Stimulated activated CD8-positive, alpha-beta memory T cell treated with anti-CD3 and anti-CD28 coated beads, Interleukin-2, amount 100 ng/mL, for 48 hours (primary cell): ENCODE measurements at regions not wholly inside any gene's neighbourhood (a gene's known extent, or its start where the extent isn't known, plus 50 kb on each side); places are given as distances from the start of the nearest gene placed in this dataset.
"Not testable (repeated sequence)": the region's sequence is repeated elsewhere in the genome, so short reads cannot be mapped to it uniquely, and the experiment has no call there.

Experiments used
- DNase-seq, 2 donors: peaks; one replicate each; pipeline ENCODE4 v3.0.0-alpha.2; 2020; ENCODE audit warnings: low read depth in 2 of 2

- DNase-seq = not testable (repeated sequence)
These were observed 1006.2 kb upstream of the KCND2 start for GRCh38 chr7:119266790-119267189.

- peak in 1 of 2 donors; percentile 1 for DNase-seq
These were observed 1002.9 kb upstream of the KCND2 start for GRCh38 chr7:119270045-119270464.

GRCh38 chr7:119270644-119271043 is 1002.3 kb upstream of the KCND2 start:
- DNase-seq = no peak

GRCh38 chr7:119271147-119271779 is 1001.7 kb upstream of the KCND2 start:
- DNase-seq = no peak

GRCh38 chr7:119281181-119281846 is 991.7 kb upstream of the KCND2 start:
- no peak for DNase-seq

- DNase-seq = no peak
These were observed 989.6 kb upstream of the KCND2 start for GRCh38 chr7:119283353-119283752.

- DNase-seq = no peak
These were observed 984.6 kb upstream of the KCND2 start for GRCh38 chr7:119288416-119288815.

- not testable (repeated sequence) for DNase-seq
These were observed 972.6 kb upstream of the KCND2 start for GRCh38 chr7:119300341-119300740.

- no peak for DNase-seq
These were observed 952.7 kb upstream of the KCND2 start for GRCh38 chr7:119320316-119320715.

- no peak for DNase-seq
These were observed 943.3 kb upstream of the KCND2 start for GRCh38 chr7:119329715-119330114.

GRCh38 chr7:119335405-119335804 is 937.6 kb upstream of the KCND2 start:
- no peak for DNase-seq

GRCh38 chr7:119341822-119342221 is 931.2 kb upstream of the KCND2 start:
- DNase-seq = no peak

GRCh38 chr7:119343289-119343688 is 929.7 kb upstream of the KCND2 start:
- no peak for DNase-seq

- DNase-seq = no peak
These were observed 928.5 kb upstream of the KCND2 start for GRCh38 chr7:119344466-119344865.

- no peak for DNase-seq
These were observed 924.5 kb upstream of the KCND2 start for GRCh38 chr7:119348491-119348890.

GRCh38 chr7:119350334-119350733 is 922.6 kb upstream of the KCND2 start:
- DNase-seq = no peak

- no peak for DNase-seq
These were observed 921.7 kb upstream of the KCND2 start for GRCh38 chr7:119351320-119351719.

GRCh38 chr7:119374436-119374835 is 898.5 kb upstream of the KCND2 start:
- DNase-seq = no peak

- DNase-seq = no peak
These were observed 895.1 kb upstream of the KCND2 start for GRCh38 chr7:119377861-119378260.

GRCh38 chr7:119382726-119383125 is 890.2 kb upstream of the KCND2 start:
- no peak for DNase-seq

GRCh38 chr7:119395024-119395423 is 878.0 kb upstream of the KCND2 start:
- no peak for DNase-seq

- DNase-seq = no peak
These were observed 875.8 kb upstream of the KCND2 start for GRCh38 chr7:119397156-119397555.

- DNase-seq = no peak
These were observed 864.4 kb upstream of the KCND2 start for GRCh38 chr7:119408596-119408995.
